ENCODE measurements at regions not wholly inside any gene's neighbourhood (a gene's known extent, or its start where the extent isn't known, plus 50 kb on each side); places are given as distances from the start of the nearest gene placed in this dataset.
A peak's percentile ranks its signal among the peaks of the same experiment; 100 is the strongest.
"Not testable (repeated sequence)": the region's sequence is repeated elsewhere in the genome, so short reads cannot be mapped to it uniquely, and the experiment has no call there.

DNA sequence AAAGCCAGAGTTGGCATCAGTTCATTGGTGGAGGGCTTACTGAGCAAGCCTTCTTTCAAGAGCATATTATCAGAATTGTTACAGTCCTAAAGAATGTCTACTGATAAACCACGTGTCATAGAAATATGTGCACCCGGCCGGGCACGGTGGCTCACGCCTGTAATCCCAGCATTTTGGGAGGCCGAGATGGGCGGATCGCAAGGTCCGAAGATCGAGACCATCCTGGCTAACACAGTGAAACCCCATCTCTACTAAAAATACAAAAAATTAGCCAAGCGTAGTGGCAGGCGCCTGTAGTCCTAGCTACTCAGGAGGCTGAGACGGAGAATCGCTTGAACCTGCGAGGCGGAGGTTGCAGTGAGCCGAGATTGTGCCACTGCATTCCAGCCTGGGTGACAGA lies 66.4 kb upstream of the SLC66A3 start:
- H3K4me3 Mint-ChIP-seq; H3K9me3 Mint-ChIP-seq; H3K36me3 Mint-ChIP-seq; H3K27me3 Mint-ChIP-seq (ENCODE audit: low read depth in 3 of 3); H3K4me1 Mint-ChIP-seq; DNase-seq; H3K27ac Mint-ChIP-seq: not testable (repeated sequence)

DNA sequence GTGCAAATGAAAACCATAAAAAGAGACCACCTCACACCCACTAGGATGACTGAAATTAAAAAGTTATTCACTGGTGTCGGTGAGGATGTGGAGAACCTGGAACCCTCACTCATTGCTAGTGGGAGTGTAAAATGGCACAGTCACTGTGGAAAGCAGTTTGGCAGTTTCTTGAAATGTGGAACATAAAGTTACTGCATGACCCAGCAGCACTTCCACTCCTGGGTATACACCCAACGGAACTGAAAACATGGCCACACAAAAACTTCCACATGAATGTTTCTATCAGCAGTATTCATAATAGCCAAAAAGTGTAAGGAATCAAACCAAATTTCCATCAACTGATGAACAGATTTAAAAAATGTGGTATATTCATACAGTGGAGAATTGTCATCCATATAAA lies 65.1 kb upstream of the SLC66A3 start:
- Mint-ChIP-seq H3K27ac (no peak overlapping the region), H3K4me1 (no peaks in the 10 kb centered on the region), H3K36me3 (no peaks in the 10 kb centered on the region), H3K27me3 (ENCODE audit: low read depth in 3 of 3) (peaks cover 0 to 5% (median 1%) of the 10 kb centered on the region in 3 donors), H3K4me3 (no peak overlapping the region), H3K9me3 (no peaks in the 10 kb centered on the region)
- DNase-seq: no peak

DNA sequence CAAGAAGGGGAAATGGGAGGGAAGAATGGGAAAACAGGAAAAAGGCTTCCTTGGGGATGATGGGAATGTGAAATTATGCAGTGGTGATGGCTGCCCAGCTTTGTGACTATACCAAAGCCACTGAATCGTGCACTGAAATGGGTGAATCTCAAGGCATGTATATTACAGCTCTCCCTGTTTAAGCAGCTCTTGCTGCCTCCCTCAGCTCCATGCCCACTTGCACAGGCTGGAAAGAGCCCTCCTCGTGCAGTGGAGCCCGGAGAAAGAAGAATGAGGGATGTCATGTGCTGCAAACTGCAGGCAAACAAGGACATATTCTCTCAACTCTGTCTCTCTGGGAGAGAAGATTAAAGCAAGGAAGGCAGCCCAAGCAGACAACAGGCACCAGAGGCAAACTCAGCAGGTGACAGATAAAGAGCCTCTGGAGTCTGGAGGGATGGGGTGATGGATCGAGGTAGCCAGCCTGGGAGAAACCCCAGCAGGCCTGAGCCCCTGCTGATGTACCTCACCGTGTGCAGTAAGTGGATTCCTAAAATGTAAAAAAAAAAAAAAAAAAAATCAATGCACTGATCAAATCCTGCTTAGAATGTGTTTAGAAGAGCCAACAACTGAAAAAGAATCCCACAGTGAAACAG lies 62.4 kb upstream of the SLC66A3 start:
- Mint-ChIP-seq H3K36me3 (no peaks in the 10 kb centered on the region), H3K4me3 (no peak overlapping the region), H3K27ac (no peak overlapping the region)

DNA sequence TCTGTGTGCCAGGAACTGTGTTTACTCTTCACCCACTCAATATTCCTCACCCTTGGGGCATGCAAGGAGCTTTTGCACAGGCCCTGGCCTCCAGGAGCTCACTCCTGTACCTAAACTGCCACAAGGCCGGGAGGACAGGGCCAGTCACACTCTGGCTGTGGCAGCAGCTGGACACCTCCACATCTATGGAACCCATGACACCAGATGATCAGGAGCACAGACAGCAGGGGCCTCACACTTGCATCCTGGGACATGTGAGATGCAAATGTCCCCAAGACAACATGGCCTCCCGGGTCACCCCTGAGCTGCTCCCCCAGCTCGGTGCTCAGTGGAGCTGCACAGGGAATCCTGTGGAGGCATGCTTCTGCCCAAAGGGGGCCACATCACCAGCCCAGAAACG lies 61.8 kb upstream of the SLC66A3 start:
- no peak overlapping the region for H3K4me3 Mint-ChIP-seq

More for the DNA sequence above, 62.4 kb upstream of the SLC66A3 start:
- DNase-seq: no peak
- no peaks in the 10 kb centered on the region for H3K9me3 Mint-ChIP-seq
- peaks cover 3 to 5% (median 4%) of the 10 kb centered on the region in 3 donors for H3K27me3 Mint-ChIP-seq (ENCODE audit: low read depth in 3 of 3)
- no peaks in the 10 kb centered on the region for H3K4me1 Mint-ChIP-seq

DNA sequence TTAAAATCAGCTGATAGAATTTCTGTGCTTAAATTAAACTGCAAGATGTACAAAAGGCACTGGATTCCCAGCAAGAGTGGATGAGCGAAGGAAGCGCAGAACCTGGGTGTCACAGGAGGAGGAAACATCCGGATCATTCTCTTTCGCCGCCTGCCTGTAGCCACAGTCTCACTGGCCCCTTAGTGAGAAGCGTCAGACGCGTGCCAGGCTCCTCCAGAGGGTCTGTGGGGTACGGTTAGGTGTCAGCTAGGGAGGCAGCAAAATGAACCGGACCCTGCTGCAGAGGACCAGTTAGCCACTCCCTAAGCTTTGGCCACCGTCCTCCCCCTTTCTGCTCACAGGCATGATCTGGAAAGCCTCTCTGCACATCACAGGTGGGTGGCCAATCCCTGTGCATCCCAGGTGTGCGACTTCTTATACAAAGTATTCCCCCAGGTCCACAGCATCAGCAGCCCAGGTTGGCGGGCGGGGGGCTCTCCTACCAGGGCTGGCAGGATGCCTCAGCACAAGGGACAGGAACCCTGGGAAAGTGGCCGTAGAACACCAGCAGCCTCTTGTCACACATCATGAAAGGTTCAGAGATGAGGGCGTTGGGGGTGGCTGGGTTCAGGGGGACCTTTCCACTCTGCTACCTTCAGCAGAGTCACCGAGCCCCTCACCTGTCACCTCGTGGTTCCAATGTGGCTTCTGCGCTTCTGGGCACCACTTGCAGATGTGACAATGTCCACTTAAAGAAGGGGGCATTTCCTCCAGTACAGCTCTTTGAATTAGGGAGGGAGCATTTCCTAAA lies 61.1 kb upstream of the SLC66A3 start:
- H3K36me3 Mint-ChIP-seq: no peaks in the 10 kb centered on the region
- H3K27ac Mint-ChIP-seq: no peak overlapping the region
- H3K4me3 Mint-ChIP-seq: no peak overlapping the region
- no peaks in the 10 kb centered on the region for H3K9me3 Mint-ChIP-seq
- H3K4me1 Mint-ChIP-seq: no peaks in the 10 kb centered on the region
- peaks cover 0 to 5% (median 4%) of the 10 kb centered on the region in 3 donors for H3K27me3 Mint-ChIP-seq (ENCODE audit: low read depth in 3 of 3)
- DNase-seq: no peak

More for the DNA sequence above, 61.8 kb upstream of the SLC66A3 start:
- no peak for DNase-seq
- H3K4me1 Mint-ChIP-seq: no peaks in the 10 kb centered on the region
- no peaks in the 10 kb centered on the region for H3K9me3 Mint-ChIP-seq
- H3K27me3 Mint-ChIP-seq (ENCODE audit: low read depth in 3 of 3): peaks cover under 1 to 5% (median 4%) of the 10 kb centered on the region in 3 donors
- no peak overlapping the region for H3K27ac Mint-ChIP-seq
- no peaks in the 10 kb centered on the region for H3K36me3 Mint-ChIP-seq

DNA sequence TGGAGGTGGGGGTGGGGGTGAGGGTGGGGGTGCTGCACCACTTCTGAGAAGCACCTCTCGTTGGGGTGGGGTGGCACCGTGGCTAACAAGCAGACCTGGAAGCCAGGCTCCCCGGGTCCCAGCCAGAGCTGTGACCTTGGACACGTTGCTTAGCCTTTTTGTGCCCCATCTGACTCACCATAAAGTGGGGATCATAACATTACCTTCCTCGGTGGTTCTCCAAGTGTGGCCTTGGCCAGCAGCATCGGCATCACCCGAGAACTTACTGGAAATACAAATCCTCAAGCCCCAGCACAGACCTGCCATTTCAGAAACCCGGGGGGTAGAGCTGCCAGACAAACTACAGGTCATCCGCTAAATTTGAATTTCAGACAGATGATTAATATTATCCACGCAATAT lies 58.7 kb upstream of the SLC66A3 start:
- Mint-ChIP-seq H3K4me3 (no peak overlapping the region), H3K27ac (no peak overlapping the region), H3K9me3 (no peaks in the 10 kb centered on the region), H3K36me3 (no peaks in the 10 kb centered on the region), H3K4me1 (no peaks in the 10 kb centered on the region), H3K27me3 (ENCODE audit: low read depth in 3 of 3) (peaks cover 2 to 5% (median 4%) of the 10 kb centered on the region in 3 donors)
- no peak for DNase-seq

DNA sequence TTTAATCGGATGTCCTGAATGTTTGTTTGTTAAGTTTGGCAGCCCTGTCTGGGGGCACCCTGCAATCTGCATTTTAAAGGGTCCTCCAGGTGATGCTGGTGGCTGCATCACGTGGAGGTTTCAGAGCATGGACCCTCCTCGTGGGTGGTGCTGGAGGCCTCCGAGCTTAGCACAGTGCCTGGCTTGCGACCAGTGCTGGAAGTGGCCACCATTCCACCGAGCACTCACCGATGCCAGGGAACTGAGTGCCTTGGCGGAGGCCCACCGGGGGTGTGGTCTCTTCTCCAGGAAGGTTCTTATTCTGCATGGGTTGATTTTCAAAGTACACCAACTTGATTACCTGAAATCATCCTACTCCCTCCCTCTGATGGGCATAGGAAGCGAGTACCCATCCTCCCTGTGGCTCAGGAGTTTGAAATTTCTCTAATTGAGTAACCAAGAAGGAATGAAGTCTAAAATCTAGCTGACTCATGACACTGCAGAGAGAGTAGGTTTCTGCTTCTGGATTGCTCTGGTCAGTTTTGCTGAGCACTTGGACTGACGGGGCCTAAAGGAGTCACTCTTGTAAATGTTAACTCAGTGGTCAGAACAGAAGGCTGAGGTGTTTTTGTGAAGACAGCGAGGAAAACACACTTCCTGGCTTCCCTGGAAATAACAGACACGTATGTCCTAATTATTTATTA lies 58.1 kb upstream of the SLC66A3 start:
- Mint-ChIP-seq H3K27me3 (ENCODE audit: low read depth in 3 of 3) (peaks cover 2 to 5% (median 4%) of the 10 kb centered on the region in 3 donors), H3K4me3 (no peak overlapping the region), H3K36me3 (no peaks in the 10 kb centered on the region), H3K9me3 (no peaks in the 10 kb centered on the region), H3K27ac (no peak overlapping the region), H3K4me1 (no peaks in the 10 kb centered on the region)
- no peak for DNase-seq

DNA sequence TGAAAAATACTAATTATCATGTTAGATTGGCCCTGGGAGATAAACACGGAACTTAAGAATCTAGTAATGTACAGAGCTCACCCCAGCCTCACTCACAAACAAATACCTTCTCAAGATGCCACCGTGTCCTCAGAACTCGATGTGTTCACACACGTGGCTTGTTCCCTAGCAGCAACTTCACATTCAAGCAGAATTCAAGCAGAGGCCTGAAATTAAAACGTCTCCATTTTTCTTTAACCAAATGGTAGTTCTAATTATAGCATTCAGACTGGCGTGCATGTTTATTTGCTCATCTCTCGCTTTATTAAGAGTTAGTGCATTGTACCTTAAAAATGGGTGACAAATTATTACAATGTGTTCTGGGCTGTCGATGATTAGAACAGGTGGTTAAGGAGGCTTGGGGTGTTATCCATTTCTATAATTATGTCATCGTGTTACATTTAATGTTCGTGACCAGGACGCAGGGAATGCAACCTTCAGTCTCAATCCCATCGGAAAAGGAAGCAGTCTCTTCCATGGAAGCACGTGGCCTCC lies 57.3 kb upstream of the SLC66A3 start:
- Mint-ChIP-seq H3K4me3 (no peak overlapping the region), H3K4me1 (no peaks in the 10 kb centered on the region), H3K27ac (no peak overlapping the region), H3K36me3 (no peaks in the 10 kb centered on the region), H3K9me3 (no peaks in the 10 kb centered on the region), H3K27me3 (ENCODE audit: low read depth in 3 of 3) (peaks cover 2 to 5% (median 4%) of the 10 kb centered on the region in 3 donors)
- DNase-seq: no peak

DNA sequence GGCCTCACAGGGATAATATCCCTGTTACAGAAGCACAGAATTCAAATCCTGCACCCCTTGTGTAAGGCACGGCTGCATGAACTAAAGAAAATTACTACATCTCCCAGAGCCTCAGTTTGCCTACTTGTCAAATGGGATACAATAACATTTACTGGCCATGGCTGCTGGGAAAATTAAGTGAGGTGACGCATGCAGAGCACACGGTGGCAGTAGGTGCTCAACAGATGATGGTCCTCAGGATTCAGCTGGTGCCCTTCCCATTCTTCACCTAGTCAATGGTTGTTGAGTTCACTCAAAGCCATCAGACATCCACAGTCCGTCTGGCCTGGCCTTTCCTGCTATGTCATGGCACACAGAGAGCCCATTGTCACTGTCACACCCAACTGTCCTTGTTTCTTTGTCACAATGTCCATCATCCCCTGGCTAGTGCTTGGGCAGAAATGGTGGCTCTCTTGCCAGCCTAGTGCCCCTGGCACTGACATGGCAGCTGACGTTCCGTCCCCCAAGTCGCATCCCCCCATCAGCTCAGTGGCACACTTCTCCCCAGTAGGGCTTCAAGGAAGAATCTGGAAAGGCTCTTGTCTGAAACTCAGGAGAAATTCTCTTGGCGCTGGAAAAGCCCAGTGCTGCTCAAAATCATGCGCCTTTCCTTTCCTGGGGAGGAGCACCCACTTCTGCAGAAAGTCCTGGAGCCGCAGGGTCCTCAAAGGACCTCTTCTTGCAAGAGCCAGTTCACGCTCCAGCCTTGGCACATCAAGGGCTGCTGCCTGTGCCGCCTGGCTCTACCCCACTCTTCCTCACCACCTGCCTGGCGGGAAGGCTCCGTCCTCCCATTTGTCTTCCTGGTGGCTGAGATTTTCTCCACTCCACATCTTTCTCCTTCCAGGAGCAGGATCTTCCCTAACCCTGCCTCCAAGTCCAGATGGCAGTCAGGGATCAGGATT lies 55.9 kb upstream of the SLC66A3 start:
- H3K9me3 Mint-ChIP-seq: no peaks in the 10 kb centered on the region
- no peak overlapping the region for H3K27ac Mint-ChIP-seq
- DNase-seq: no peak
- no peaks in the 10 kb centered on the region for H3K4me1 Mint-ChIP-seq
- no peak overlapping the region for H3K4me3 Mint-ChIP-seq
- H3K27me3 Mint-ChIP-seq (ENCODE audit: low read depth in 3 of 3): peaks cover 2 to 4% (median 4%) of the 10 kb centered on the region in 3 donors
- H3K36me3 Mint-ChIP-seq: no peaks in the 10 kb centered on the region

DNA sequence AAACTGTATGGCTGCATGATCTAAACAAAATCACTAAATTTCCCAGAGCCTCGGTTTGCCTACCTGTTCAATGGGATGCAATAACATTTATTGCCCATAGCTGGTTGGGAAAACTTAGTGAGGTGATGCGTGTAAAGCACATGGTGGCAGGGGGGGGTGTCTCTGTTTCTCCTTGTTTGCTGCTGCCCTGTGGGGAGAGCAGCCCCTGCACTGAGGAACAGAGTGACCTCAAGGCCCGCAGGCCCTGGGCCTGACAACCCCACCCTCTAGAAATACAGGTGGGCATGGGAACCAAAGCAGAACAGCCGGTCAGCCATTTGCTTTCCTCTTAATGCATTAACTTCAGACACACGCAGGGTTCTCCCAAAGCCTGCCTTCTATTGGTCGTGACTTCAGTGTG lies 55.1 kb upstream of the SLC66A3 start:
- no peaks in the 10 kb centered on the region for H3K9me3 Mint-ChIP-seq
- no peak for DNase-seq
- H3K27me3 Mint-ChIP-seq (ENCODE audit: low read depth in 3 of 3): peaks cover 2 to 4% (median 4%) of the 10 kb centered on the region in 3 donors
- H3K4me3 Mint-ChIP-seq: no peak overlapping the region
- H3K4me1 Mint-ChIP-seq: no peaks in the 10 kb centered on the region
- H3K27ac Mint-ChIP-seq: no peak overlapping the region
- no peaks in the 10 kb centered on the region for H3K36me3 Mint-ChIP-seq

DNA sequence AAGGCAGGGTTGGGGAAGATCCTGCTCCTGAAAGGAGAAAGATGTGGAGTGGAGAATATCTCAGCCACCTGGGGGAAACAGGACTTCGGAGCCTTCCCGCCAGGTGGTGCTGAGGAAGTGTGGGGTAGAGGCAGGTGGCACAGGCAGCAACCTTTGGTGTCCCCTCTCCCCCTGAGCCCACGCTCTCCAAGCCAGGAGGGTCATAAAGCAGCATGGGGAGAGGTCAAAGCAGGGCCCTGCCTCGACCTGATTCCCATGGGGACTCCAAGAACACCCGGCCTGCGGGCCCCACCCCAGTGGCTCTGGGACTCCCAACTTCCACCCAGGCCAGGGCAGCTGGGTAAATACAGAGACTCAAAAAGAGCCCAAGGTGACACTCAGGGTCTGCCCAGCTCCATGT lies 54.3 kb upstream of the SLC66A3 start:
- DNase-seq: no peak
- Mint-ChIP-seq H3K36me3 (no peaks in the 10 kb centered on the region), H3K27ac (no peak overlapping the region), H3K27me3 (ENCODE audit: low read depth in 3 of 3) (peaks cover 0 to 2% (median 0%) of the 10 kb centered on the region in 3 donors), H3K4me3 (no peak overlapping the region), H3K4me1 (no peaks in the 10 kb centered on the region), H3K9me3 (no peaks in the 10 kb centered on the region)

DNA sequence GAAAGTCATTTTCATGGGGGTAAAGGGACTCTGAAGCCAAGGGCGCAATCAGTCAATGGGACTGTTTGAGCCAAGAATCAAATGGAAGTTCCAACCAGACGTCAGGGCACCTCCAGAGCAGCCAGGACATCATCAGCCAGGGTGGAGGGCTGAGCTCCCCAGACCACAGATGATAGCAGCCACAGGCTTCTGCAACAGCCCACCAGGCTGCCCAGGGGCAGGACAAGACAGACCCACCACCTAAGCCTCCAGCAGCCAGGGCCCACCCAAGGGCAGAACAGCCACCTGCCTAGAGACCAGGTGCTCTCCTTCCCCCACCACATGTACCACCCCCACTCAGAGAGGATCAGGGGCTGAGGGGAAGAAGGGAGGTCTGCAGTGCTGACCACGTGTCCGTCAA lies 53.8 kb upstream of the SLC66A3 start:
- Mint-ChIP-seq H3K27me3 (ENCODE audit: low read depth in 3 of 3) (peaks cover 0 to 2% (median 0%) of the 10 kb centered on the region in 3 donors), H3K36me3 (no peaks in the 10 kb centered on the region), H3K4me3 (no peak overlapping the region), H3K27ac (no peak overlapping the region), H3K4me1 (no peaks in the 10 kb centered on the region), H3K9me3 (no peaks in the 10 kb centered on the region)
- DNase-seq: no peak

DNA sequence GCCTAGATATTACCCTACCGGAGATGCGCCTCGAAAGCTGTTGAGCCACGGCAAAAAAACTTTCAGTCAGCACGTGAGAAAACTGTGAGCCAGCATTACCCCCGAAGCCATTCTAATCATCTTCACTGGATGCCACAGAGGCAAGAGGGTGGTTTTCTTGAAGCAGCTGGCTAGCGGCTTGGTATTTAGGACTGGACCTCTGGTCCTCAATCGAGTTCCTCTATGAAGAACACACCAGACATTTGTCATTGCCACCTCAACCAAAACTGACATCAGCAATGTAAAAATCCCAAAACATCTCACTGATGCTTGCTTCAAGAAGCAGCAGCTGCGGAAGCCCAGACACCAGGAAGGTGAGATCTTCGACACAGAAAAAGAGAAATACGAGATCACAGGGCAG lies 52.8 kb upstream of the SLC66A3 start:
- Mint-ChIP-seq H3K4me1 (no peaks in the 10 kb centered on the region), H3K9me3 (no peaks in the 10 kb centered on the region), H3K36me3 (no peaks in the 10 kb centered on the region), H3K27me3 (ENCODE audit: low read depth in 3 of 3) (peaks cover 0 to 4% (median 0%) of the 10 kb centered on the region in 3 donors), H3K27ac (no peak overlapping the region), H3K4me3 (peak overlapping the region in 1 of 5 donors; percentile 29)
- no peak for DNase-seq

Measured in immature natural killer cell (primary cell).